A549 (cell line): ENCODE measurements at regions not wholly inside any gene's neighbourhood (a gene's known extent, or its start where the extent isn't known, plus 50 kb on each side); places are given as distances from the start of the nearest gene placed in this dataset.

Source experiments
- ATAC-seq, 2 experiments: fragments of 200-7000 bp in 1 of 2; fragments of >200 bp in 1 of 2; cut with Nextera tagmentation in 1 of 2; cut with Tn5 transposase in 1 of 2; 3 replicates each; pipeline versions ENCODE4 v1.8.0 to v1.9.1; 2018 to 2020; ENCODE audit warnings: mild to moderate bottlenecking in 1 of 2, moderate library complexity in 1 of 2
- CTCF ChIA-PET: fragments of 300-600 bp; sonication (Branson Sonifier 250); formaldehyde crosslinking; extraction: SDS; loops from one replicate; lab custom pipeline; 2021; ENCODE audit warnings: antibody characterized with exemption, inconsistent platforms; lab: Yijun Ruan, JAX
- POLR2A ChIA-PET: fragments of 350-600 bp; formaldehyde crosslinking; extraction: SDS; loops from one replicate; lab custom pipeline; 2021; ENCODE audit warnings: antibody characterized with exemption, inconsistent platforms; lab: Yijun Ruan, JAX
- DNase-seq, 2 experiments: peaks; one replicate each; pipeline versions ENCODE4 v3.0.0 to v3.0.0-alpha.2; 2011 to 2016; ENCODE audit warnings: low read depth in 1 of 2, low spot score in 1 of 2
- FAIRE-seq: peaks from 2 replicates; lab custom pipeline; 2011; peaks lifted over from hg19 to GRCh38; lab: Jason Lieb, UNC
- H3K27ac ChIP-seq, 2 experiments: fragments of >200 bp; sonication (Bioruptor Twin); formaldehyde crosslinking; 3 replicates each; pipeline ENCODE4 v1.5.1; 2016 to 2017
- H3K4me1 ChIP-seq: fragments of >200 bp; sonication (Bioruptor Twin); formaldehyde crosslinking; 3 replicates; pipeline ENCODE4 v1.6.1; 2016
- H3K4me2 ChIP-seq: fragments of >200 bp; sonication (Bioruptor Twin); formaldehyde crosslinking; 3 replicates; pipeline ENCODE4 v1.6.1; 2016
- H3K4me3 ChIP-seq: fragments of >200 bp; sonication (Bioruptor Twin); formaldehyde crosslinking; 3 replicates; pipeline ENCODE4 v1.5.1; 2016
- H3K9me3 ChIP-seq: fragments of >200 bp; sonication (Bioruptor Twin); formaldehyde crosslinking; 3 replicates; pipeline ENCODE4 v1.6.1; 2016
- ATOH8 ChIP-seq: fragments of 250-450 bp; sonication (Bioruptor Pico); IDR thresholded peaks from 2 replicates; pipeline ENCODE4 v1.5.0; 2020; ENCODE audit warnings: low read depth, mild to moderate bottlenecking, moderate library complexity
- CBX8 ChIP-seq: fragments of 200-600 bp; sonication (generic); IDR thresholded peaks from 2 replicates; pipeline ENCODE4 v1.6.1; 2016
- CHD2 ChIP-seq: fragments of 150-350 bp; IDR thresholded peaks from 2 replicates; pipeline ENCODE4 v1.6.1; 2014; ENCODE audit warnings: low read length; ENCODE audit not compliant: partially characterized antibody
- EHF ChIP-seq: fragments of 250-450 bp; sonication (Bioruptor Pico); IDR thresholded peaks from 2 replicates; pipeline ENCODE4 v1.5.0; 2020; ENCODE audit warnings: mild to moderate bottlenecking
- EHMT2 ChIP-seq: fragments of 200-600 bp; sonication (generic); IDR thresholded peaks from 2 replicates; pipeline ENCODE4 v1.6.1; 2016; ENCODE audit warnings: antibody characterized with exemption, low read depth, mild to moderate bottlenecking, moderate library complexity
- ESRRA ChIP-seq: fragments of 150-350 bp; IDR thresholded peaks from 2 replicates; pipeline ENCODE4 v1.6.1; 2014; ENCODE audit warnings: mild to moderate bottlenecking, low read length, borderline replicate concordance
- FOSL2 ChIP-seq, 2 experiments: fragments of 450-650 bp in 1 of 2; fragments of >200 bp in 1 of 2; sonication (Bioruptor Twin) in 1 of 2; formaldehyde crosslinking; IDR thresholded peaks; 2 replicates each; pipeline versions ENCODE4 v1.5.0 to v1.6.1; 2016 to 2020; ENCODE audit warnings: mild to moderate bottlenecking in 1 of 2, moderate library complexity in 1 of 2
- FOXS1 ChIP-seq: fragments of 250-450 bp; sonication (Bioruptor Pico); IDR thresholded peaks from 2 replicates; pipeline ENCODE4 v1.5.0; 2020; ENCODE audit warnings: mild to moderate bottlenecking, moderate library complexity
- HDAC2 ChIP-seq: fragments of 200-600 bp; sonication (generic); IDR thresholded peaks from 2 replicates; pipeline ENCODE4 v1.6.1; 2016
- HEYL ChIP-seq: fragments of 250-450 bp; sonication (Bioruptor Pico); IDR thresholded peaks from 2 replicates; pipeline ENCODE4 v1.8.0; 2021; ENCODE audit warnings: mild to moderate bottlenecking, moderate library complexity
- HMGXB4 ChIP-seq: fragments of 250-450 bp; sonication (Bioruptor Pico); IDR thresholded peaks from 2 replicates; pipeline ENCODE4 v1.5.0; 2021; ENCODE audit warnings: mild to moderate bottlenecking, moderate library complexity, borderline replicate concordance
- HOXA7 ChIP-seq: fragments of 250-450 bp; sonication (Bioruptor Pico); IDR thresholded peaks from 2 replicates; pipeline ENCODE4 v1.5.0; 2020; ENCODE audit warnings: mild to moderate bottlenecking, moderate library complexity
- HOXB5 ChIP-seq: fragments of 250-450 bp; sonication (Bioruptor Pico); IDR thresholded peaks from 2 replicates; pipeline ENCODE4 v1.5.0; 2020; ENCODE audit warnings: mild to moderate bottlenecking, moderate library complexity
- JUNB ChIP-seq: fragments of >200 bp; sonication (Bioruptor Twin); formaldehyde crosslinking; IDR thresholded peaks from 2 replicates; pipeline ENCODE4 v1.6.1; 2016
- KDM1A ChIP-seq: fragments of 200-600 bp; sonication (generic); IDR thresholded peaks from 2 replicates; pipeline ENCODE4 v1.6.1; 2016; ENCODE audit warnings: low read depth, mild to moderate bottlenecking
- KDM5A ChIP-seq: fragments of 200-600 bp; sonication (generic); IDR thresholded peaks from 2 replicates; pipeline ENCODE4 v1.6.1; 2016; ENCODE audit warnings: antibody characterized with exemption, mild to moderate bottlenecking
- MAFK ChIP-seq: fragments of 450-650 bp; IDR thresholded peaks from 2 replicates; pipeline ENCODE4 v1.6.1; 2014; ENCODE audit not compliant: partially characterized antibody
- NFE2L2 ChIP-seq: fragments of 150-350 bp; conservative IDR thresholded peaks from 2 replicates; pipeline ENCODE4 v1.6.1; 2014; ENCODE audit warnings: low read length
- NR3C1 ChIP-seq: fragments of >200 bp; sonication (Bioruptor Twin); formaldehyde crosslinking; IDR thresholded peaks from 3 replicates; pipeline ENCODE4 v1.6.1; 2017
- PHF8 ChIP-seq: fragments of 200-600 bp; sonication (generic); IDR thresholded peaks from 2 replicates; pipeline ENCODE4 v1.6.1; 2016; ENCODE audit warnings: low read depth, mild to moderate bottlenecking, antibody characterized with exemption, moderate library complexity, borderline replicate concordance
- POLR2A ChIP-seq: IDR thresholded peaks from 2 replicates; pipeline ENCODE4 v1.6.1; 2012; ENCODE audit warnings: mild to moderate bottlenecking, low read length
- POLR2AphosphoS2 ChIP-seq: conservative IDR thresholded peaks from 2 replicates; pipeline ENCODE4 v1.6.1; 2012; ENCODE audit warnings: low read length, improper control_type of control experiment, inconsistent platforms
- RARB ChIP-seq: fragments of 250-450 bp; sonication (Bioruptor Pico); IDR thresholded peaks from 2 replicates; pipeline ENCODE4 v1.8.0; 2021; ENCODE audit warnings: mild to moderate bottlenecking, moderate library complexity
- RNF2 ChIP-seq: fragments of 200-600 bp; sonication (generic); IDR thresholded peaks from 2 replicates; pipeline ENCODE4 v1.6.1; 2016; ENCODE audit warnings: low read depth, mild to moderate bottlenecking, antibody characterized with exemption, moderate library complexity, borderline replicate concordance
- SREBF2 ChIP-seq: fragments of 450-650 bp; IDR thresholded peaks from 2 replicates; pipeline ENCODE4 v1.6.1; 2014; ENCODE audit warnings: mild to moderate bottlenecking, moderate library complexity
- ZNF302 ChIP-seq: fragments of 250-450 bp; sonication (Bioruptor Pico); IDR thresholded peaks from 2 replicates; pipeline ENCODE4 v1.9.0; 2021; ENCODE audit warnings: inconsistent platforms, mild to moderate bottlenecking, moderate library complexity
- ZSCAN20 ChIP-seq: fragments of 250-450 bp; sonication (Bioruptor Pico); IDR thresholded peaks from 2 replicates; pipeline ENCODE4 v1.8.0; 2022; ENCODE audit warnings: mild to moderate bottlenecking, moderate library complexity
- WGBS: methylation state at CpG from one replicate; pipeline ENCODE4 v1.1.6; 2017; ENCODE audit errors: missing lambda C conversion rate; 5-methylcytosine and 5-hydroxymethylcytosine counted together
- TF ChIP-seq, protein P1 (sequence below): fragments of 450-650 bp; IDR thresholded peaks from 2 replicates; pipeline ENCODE4 v1.6.1; 2014; ENCODE audit warnings: antibody characterized with exemption
- TF ChIP-seq, protein P2 (sequence below): fragments of >200 bp; sonication (Bioruptor Twin); formaldehyde crosslinking; IDR thresholded peaks from 3 replicates; pipeline ENCODE4 v1.5.1; 2016
- TF ChIP-seq, protein P3 (sequence below): fragments of >200 bp; sonication (Bioruptor Twin); formaldehyde crosslinking; IDR thresholded peaks from 2 replicates; pipeline ENCODE4 v1.6.1; 2016
- TF ChIP-seq, protein P4 (sequence below): IDR thresholded peaks from 2 replicates; pipeline ENCODE4 v1.6.1; 2012

GRCh38 chr3:173273838-173274237, 123.7 kb upstream of the NLGN1 start:
- no peak for ATAC-seq
- H3K4me2 ChIP-seq: no peak overlapping the region
- no peak for FAIRE-seq
- TF ChIP-seq, protein P1, sequence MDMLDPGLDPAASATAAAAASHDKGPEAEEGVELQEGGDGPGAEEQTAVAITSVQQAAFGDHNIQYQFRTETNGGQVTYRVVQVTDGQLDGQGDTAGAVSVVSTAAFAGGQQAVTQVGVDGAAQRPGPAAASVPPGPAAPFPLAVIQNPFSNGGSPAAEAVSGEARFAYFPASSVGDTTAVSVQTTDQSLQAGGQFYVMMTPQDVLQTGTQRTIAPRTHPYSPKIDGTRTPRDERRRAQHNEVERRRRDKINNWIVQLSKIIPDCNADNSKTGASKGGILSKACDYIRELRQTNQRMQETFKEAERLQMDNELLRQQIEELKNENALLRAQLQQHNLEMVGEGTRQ: no peak
- TF ChIP-seq HEYL (CRISPR knock-in tag) (no peak), POLR2A (no peak), KDM5A (no peak), KDM1A (no peak), PHF8 (no peak), HOXB5 (CRISPR knock-in tag) (no peak), RARB (CRISPR knock-in tag) (no peak), ZSCAN20 (no peak), NFE2L2 (no peak), HDAC2 (no peak), CHD2 (no peak), ZNF302 (CRISPR knock-in tag) (no peak), JUNB (no peak), ESRRA (no peak), NR3C1 (no peak)
- TF ChIP-seq, protein P2, sequence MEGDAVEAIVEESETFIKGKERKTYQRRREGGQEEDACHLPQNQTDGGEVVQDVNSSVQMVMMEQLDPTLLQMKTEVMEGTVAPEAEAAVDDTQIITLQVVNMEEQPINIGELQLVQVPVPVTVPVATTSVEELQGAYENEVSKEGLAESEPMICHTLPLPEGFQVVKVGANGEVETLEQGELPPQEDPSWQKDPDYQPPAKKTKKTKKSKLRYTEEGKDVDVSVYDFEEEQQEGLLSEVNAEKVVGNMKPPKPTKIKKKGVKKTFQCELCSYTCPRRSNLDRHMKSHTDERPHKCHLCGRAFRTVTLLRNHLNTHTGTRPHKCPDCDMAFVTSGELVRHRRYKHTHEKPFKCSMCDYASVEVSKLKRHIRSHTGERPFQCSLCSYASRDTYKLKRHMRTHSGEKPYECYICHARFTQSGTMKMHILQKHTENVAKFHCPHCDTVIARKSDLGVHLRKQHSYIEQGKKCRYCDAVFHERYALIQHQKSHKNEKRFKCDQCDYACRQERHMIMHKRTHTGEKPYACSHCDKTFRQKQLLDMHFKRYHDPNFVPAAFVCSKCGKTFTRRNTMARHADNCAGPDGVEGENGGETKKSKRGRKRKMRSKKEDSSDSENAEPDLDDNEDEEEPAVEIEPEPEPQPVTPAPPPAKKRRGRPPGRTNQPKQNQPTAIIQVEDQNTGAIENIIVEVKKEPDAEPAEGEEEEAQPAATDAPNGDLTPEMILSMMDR: no peak
- TF ChIP-seq, protein P3, sequence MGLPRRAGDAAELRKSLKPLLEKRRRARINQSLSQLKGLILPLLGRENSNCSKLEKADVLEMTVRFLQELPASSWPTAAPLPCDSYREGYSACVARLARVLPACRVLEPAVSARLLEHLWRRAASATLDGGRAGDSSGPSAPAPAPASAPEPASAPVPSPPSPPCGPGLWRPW: no peak
- ChIA-PET POLR2A (no interaction called here), CTCF (no interaction called here)
- H3K27ac ChIP-seq: no peak overlapping the region
- 27% methylated on average over 5 of the region's 5 CpGs for WGBS
- H3K9me3 ChIP-seq: no peaks in the 10 kb centered on the region
- no peak overlapping the region for H3K4me3 ChIP-seq
- no peaks in the 10 kb centered on the region for H3K4me1 ChIP-seq
- DNase-seq: no peak

GRCh38 chr3:173268781-173269180, 127.7 kb upstream of the SPATA16 start:
- H3K4me3 ChIP-seq: no peak overlapping the region
- no peaks in the 10 kb centered on the region for H3K9me3 ChIP-seq
- FAIRE-seq: no peak
- TF ChIP-seq EHF (CRISPR knock-in tag): no peak
- TF ChIP-seq MAFK: no peak
- no peak for TF ChIP-seq HMGXB4 (CRISPR knock-in tag)
- TF ChIP-seq NFE2L2: no peak
- no peak for TF ChIP-seq CBX8
- TF ChIP-seq FOSL2 (IDR thresholded peaks at IDR 0.05): no peak
- no peak for TF ChIP-seq FOSL2 (CRISPR knock-in tag; IDR thresholded peaks at IDR 0.05)
- no peak for TF ChIP-seq JUNB
- TF ChIP-seq, protein P4, sequence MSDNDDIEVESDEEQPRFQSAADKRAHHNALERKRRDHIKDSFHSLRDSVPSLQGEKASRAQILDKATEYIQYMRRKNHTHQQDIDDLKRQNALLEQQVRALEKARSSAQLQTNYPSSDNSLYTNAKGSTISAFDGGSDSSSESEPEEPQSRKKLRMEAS: no peak
- TF ChIP-seq SREBF2: no peak
- TF ChIP-seq PHF8: no peak
- TF ChIP-seq, protein P2: no peak
- no peak for TF ChIP-seq FOXS1
- TF ChIP-seq POLR2AphosphoS2: no peak
- TF ChIP-seq EHMT2: no peak
- TF ChIP-seq HOXA7: no peak
- TF ChIP-seq ATOH8 (CRISPR knock-in tag): no peak
- no peak for TF ChIP-seq ZNF302 (CRISPR knock-in tag)
- no peak for TF ChIP-seq RNF2
- whole genome bisulfite sequencing: 0% methylated on average over 1 of the region's 1 CpG
- H3K4me2 ChIP-seq: no peak overlapping the region
- no peak for ATAC-seq
- POLR2A ChIA-PET: no interaction called here
- CTCF ChIA-PET: no interaction called here
- no peak for DNase-seq
- H3K4me1 ChIP-seq: no peaks in the 10 kb centered on the region
- H3K27ac ChIP-seq: no peak overlapping the region
